HG03432 (cell line): ENCODE measurements at regions not wholly inside any gene's neighbourhood (a gene's known extent, or its start where the extent isn't known, plus 50 kb on each side); places are given as distances from the start of the nearest gene placed in this dataset.

ENCODE experiments used
- ATAC-seq: cut with Tn5 transposase; IDR thresholded peaks from one replicate; pipeline ENCODE4 v1.9.1; 2021; ENCODE audit warnings: mild to moderate bottlenecking, moderate library complexity; ENCODE audit not compliant: unreplicated experiment

DNA sequence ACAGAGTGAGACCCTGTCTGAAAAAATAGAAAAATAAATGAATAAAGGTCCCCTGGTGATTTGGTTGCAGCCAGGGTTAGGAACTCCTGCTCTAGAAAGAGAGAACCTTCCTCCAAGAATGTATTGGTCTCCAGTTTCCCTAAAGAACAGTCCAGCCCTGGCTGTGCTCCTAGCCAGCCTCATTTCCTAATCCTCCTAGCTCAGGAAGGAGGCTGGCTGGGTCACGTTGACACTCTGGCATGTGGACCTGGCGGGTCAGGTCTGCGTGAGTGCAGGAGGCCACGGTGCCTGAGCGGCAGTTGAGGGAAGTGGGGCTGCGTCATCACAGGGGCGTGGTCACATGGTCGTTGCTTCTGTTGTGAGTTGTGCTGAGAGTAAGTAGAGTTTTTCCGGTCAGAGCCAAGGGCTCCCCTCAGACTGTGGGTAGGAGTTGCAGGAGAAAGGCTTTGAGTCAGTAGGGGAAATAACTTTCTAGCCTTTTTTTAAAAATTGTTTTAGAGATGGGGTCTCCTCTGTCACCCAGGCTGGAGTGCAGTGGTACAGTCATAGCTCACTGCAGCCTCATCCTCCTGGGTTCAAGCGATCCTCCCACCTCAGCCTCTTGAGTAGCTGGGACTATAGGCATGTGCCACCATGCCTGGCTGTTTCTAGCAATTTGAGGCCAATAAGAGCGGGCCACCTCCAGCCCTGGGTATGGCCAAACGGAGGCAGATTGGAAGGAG, 194.0 kb upstream of the CIBAR2 start:
- peak; percentile 57 for ATAC-seq

DNA sequence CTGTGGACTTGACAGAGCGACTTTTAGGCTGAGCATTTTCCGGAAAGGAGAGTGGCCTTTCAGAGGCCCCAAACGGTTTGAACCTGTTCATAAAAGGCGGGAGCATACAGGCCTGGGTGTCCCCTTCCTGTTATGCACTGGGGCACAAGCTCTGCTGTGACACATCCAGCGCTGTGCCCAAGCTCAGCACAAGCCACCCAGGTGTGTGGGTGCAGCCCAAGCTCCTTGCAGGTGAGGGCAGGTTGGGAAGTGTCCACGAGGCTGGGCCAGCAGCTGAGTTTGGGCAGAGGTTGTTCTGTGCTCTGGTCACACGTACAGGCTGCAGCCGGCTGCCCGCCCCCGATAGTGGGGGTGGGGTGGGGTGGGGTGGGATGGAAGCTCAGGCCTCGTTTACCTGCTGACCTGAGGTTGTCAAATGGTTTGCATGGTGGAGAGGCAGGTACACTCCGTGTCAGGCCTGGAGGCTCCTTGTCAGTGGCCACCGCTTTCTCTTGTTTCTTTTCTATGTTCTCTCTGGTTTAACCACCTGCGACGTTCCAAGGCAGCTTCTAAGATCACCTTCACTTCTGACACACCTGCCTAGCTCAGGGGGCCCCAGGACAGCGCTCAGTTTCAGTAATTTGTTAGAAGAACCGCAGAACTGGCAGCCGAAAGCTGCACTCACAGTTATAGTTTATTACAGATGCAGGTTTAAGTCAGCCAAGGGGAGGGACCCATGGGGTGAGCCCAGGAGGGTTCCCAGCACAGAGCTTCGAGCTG, 194.7 kb upstream of the CIBAR2 start:
- ATAC-seq: no peak

DNA sequence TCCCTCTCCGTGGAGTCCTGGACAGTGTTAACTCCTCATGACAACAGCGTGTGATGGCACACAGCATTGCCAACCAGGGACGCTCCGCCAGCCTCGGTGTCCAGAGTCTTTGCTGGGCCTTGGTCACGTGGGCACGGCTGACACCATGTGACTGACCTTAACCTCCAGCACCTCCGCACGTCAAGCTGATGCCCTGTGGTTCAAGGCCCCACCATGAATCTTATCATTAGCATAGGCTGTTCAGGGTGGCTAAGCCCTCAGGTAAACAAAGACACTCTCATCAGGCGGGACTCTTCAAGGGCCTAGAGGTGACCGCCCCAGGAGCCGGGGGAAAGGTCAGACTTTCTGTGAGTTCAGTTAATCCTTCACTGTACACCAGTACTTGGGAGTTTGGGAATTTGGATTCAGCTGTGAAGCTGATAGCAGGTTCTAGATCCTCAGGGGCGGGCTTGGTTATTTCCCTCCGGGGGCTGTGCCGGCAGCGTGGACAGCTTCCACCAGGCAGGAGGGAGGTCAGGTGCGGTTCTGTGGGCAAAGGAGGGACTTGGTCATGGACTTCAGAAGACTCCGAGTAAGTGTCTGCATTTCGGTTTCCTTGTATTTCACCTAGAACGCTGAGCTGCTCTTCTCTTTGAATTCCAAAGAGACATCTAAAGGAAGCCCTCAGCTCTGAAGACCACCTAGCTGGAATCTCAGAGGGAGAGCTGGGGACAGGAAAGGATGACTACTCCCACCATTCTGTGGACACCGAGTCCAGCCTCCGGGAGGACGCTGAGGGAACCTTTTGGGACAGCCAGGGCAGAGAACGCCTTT, 195.5 kb upstream of the CIBAR2 start:
- no peak for ATAC-seq

DNA sequence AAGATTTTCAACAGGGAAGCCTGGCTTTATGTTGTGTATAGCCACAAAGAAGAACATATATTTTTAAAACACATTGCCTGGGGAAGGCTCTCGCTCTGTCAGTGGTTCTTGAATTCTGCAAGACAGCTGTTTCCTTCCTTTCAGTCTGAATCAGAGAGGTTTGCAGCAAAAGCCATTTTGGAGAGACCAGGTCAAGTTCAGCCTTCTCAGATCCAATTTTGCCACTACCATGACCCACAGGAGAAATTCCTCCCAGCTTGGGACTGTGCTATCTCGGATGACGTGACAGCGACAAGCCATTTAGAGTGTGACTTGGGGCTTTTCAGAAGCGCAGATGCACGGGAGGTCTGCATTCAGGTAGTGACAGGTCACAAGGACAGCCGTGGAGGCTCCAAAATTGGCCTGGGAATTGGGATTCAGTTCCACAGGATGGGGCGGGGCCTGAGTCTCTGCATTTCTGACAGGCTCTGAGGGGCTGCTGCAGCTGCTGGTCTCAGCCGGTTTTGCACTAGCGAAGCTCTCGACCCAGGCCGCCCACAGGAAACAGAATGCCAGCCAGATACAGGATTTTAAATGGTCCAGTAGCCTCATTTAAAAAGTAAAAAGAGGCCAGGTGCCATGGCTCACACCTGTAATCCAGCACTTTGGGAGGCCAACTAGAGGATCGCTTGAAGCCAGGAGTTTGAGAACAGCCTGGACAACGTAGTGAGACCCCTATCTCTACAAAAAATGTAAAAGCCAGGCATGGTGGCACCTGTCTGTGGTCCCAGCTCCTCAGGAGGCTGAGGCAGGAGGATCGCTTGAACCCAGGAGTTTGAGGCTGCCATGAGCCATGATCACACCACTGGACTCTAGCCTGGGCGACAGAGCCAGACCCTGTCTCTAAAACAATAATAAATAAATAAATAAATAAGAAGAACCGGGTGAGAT, 196.6 kb upstream of the CIBAR2 start:
- no peak for ATAC-seq

DNA sequence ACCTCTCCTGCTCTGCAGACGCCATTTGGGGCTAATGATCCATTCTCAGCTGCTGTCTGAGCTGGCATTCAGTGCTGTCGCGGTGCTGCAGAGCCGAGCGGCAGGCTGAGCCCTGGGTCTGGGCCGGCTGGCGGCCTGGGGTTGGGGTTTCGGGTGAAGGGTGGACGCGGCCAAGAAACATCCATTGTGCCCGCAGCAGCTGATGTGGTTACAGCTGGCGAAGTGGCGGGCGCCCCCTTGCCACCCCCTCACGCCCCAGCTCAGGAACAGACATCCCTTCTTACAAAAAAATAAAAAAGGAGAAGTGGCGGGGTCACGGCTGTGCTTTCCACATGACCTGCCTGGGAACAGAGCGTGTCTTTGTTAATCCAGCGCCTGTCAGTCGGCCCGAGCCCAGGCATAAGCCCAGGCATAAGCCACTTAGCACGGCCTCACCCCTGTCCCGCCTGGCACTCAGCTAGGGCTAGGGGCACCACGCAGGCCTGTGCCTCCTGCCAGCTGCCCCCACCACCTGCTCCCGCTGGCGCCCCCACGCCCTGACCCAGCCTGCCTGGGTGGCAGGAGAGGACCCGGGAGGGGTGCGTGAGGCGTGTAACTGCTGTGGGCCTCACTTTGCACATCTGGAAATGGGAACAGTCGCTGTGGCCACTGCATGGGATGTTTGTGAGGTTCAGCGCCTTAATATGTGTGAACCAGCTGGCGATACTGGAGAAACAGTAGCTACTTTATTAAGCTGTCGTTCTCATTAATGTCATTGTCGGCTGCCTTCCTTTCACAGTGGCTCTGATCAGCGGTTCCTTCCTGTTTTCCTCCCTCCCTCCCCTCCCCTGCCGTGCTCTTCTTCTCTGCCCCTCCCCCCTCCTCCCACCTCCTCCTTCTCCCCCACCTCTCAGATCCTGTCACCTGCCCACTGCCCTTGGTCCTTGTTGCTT, 197.7 kb upstream of the CIBAR2 start:
- no peak for ATAC-seq

DNA sequence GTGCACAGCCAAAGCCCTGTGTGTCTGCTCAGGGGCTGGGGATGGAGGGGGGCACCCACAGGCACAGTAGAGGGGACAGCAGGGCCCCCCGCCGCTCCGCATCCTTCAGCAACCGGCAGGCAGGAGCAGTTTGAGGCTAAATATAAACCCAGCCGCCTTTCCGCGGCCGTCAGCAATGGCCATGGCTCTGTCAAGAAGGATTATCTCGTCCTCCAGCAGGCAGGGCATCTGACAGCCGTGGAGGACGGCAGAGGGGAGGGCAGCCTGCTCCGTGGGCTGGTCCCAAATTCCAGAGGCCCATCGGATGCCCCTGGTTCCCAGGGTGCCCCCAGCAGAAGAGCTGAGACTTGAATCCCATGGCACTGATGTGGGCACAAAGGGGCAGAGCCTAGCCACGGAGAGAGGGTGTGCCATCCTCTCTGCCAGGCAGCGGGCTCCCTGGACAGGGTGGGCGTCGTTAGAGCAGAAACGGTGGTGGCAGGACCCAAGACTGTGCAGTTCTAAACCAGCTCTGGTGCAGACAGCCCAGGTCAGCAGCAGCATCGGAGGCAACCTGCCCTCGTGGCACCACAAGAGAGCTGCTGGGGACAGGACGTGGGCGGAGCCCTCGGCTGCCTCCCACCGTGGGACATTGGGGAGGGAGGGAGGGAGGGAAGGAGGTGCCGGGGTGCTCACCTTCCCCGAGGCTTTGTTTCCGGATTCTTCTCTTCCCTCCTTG, 198.8 kb upstream of the CIBAR2 start:
- ATAC-seq: no peak

DNA sequence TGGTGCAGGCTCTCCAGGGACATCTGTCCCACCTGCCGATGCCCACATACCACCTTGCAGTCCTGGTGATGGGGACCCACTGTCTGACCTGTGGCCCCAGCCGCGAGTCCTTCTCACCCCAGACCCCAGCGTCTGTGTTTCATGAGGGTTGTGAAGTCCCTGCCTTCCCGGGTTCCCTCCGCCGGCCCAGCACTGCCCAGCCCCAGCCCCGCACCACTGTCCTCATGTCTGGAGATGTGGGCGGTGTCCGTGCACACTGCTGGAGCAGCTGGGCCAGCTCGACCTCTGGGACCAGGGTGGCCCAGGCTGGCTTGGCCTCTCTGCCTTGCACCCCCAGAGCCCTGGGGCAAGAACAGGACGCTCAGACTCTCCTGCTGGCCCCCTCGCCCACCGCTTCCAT, 199.5 kb upstream of the CIBAR2 start:
- ATAC-seq: no peak

DNA sequence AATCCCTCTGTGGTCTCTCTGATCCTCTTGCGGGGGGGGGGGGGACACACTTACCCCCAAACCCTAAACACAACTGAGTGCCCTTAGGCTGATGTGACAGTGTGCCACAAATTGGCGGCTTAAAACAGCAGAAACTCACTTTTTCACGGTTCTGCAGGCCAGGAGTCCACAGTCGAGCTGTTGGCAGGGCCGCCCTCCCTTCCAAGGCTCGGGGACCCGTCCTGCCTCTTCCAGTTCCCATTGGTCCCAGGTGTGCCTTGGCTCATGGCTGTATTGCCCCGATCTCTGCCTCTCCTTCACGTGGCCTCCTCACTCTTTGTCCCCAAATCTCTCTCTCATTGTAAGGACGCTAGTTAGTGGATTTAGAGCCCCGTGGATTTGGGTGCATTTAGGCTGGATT, 199.9 kb upstream of the CIBAR2 start:
- no peak for ATAC-seq

DNA sequence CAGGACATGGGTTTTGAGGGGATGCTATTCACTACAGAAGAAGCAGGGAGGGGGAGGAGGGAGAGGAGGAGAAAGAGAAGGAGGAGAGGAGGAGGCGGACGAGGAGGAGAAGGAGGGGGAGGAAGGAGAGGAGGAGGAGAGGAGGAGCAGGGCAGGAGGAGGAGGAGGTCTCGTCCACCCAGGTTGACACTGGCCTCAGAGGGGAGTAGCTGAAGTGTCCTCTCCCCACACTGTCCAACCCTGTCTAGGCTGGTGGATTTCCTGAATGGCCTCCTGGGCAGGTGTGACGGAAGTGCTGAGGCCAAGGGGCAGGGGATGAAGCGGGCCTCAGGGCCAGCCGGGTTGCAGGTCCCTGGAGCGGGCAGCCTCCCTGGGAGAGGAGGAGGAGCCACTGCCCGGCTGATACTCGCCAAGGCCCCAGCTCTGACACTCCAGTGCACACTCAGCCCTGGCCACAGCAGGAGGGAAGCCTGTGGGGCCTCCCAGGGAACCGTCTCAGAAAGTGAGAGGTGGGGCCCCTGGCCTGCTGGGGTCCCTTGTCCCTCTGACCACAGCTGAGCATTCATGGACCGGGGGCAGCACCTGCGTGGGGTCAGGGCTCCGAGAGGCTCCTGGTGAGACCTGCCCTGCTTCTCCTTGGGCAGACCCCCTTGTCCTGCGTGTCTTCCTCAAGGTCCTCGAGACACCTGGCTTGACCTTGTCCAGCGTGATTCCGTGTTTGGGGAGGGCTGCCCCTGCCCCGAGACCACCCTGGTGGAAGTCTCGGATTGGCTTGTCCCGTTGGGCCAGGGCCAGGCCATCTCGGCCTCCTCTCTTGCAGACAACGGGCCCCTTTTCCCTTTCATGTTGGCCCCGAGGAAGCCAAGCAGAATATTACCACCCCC, 200.6 kb upstream of the CIBAR2 start:
- ATAC-seq: no peak

DNA sequence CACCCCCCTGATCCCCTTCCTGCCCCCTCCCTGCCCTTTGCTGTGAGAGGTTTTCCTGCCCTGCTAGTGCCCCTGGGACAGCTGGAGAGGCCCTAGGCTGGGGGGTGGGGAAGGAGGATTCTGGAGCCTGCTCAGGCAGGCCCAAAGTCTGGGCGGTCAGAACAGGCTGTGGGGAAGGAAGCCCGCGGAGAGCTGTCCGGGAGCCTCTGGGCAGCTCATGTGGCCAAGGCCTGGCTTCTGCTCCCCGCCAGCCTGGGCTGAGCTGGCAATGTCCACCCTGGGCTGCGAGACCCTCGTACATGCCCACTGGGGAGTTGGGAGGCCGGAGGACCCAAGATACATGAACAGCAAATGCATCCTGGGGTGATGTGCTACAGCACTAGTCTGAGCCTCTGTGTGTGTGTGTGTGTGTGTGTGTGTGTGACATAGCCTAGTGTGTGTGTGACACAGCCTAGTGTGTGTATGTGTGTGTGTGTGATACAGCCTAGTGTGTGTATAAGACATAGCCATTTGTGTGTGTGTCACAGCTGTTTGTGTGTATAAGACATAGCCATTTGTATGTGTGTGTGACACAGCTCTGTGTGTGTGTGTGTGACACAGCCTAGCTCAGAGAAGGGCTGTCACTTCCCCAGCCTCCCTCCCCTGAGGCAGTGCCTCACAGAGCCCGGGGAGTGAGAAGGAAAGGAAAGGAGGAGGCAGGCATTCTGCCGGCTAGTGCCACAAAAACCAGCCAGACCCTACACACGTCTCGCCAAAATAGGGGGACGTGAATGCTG, 201.4 kb upstream of the CIBAR2 start:
- ATAC-seq: no peak

DNA sequence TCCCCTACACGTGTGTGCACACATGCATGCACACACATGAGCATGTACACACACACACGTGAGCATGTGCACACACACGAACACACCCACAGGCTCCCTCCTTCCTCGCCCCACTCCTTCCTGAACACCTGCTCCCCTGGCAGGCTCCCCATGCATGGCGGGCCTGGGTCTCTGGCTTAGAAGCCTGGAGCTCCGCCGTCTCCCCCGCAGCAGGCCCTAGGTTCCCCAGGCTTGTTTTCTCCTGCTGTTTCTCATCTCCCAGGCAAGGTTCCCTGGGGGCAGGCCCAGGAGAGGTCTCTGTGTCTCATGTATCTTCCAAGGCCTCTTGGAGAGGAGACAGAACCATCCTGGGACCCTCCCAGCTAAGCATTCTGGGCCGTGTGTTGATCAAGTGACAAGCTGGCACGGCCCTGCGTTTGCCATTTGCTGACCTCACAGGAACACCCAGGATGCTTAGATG, 202.3 kb upstream of the CIBAR2 start:
- no peak for ATAC-seq

DNA sequence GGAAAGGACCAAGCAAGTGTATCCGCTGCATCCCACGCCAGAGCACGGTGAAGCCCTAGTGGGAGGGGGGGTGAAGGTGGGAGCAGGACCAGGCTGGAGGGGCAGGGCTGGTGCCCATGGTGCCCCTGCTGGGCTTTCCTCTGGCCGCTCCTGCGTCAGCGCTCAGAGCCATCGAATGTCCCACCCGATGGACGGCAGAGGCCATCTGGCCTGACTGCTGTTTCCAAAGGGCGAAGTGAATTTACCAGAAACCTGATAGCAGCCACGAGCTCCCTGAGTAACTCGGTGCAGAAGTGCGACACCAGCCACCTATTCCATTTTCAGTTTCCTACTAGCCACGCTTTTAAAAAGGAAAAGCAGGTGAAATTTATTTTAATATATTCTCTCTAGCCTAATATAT, 203.6 kb upstream of the CIBAR2 start:
- ATAC-seq: no peak

DNA sequence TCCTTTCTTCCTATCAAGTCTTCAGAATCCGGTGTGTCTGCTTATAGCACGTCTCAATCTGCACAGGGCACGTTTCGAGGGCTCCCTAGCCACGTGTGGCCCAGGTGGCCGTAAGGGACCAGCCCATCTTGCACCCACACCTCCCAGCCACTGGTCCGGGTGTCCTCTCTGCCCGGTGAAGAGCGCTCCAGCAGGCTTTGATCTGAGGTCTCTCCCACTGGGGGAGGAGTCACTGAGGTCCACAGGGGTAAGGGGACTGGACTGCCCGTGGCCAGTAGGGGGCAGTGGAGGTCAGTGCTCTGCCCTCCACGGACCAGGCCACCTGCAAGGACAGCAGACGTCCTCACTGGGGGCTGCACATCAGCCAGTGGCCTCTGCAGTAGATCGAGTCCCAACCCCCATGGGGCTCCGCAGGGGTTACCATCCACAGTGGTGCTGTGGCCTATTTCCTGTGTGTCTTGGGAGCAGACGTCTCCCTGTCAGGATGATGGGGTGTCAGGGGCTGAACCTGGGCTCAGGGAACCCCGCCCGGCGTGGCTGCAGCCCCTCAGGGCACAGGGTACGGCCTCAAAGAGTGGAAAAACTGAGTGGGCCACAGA, 204.1 kb upstream of the CIBAR2 start:
- ATAC-seq: peak; percentile 49

DNA sequence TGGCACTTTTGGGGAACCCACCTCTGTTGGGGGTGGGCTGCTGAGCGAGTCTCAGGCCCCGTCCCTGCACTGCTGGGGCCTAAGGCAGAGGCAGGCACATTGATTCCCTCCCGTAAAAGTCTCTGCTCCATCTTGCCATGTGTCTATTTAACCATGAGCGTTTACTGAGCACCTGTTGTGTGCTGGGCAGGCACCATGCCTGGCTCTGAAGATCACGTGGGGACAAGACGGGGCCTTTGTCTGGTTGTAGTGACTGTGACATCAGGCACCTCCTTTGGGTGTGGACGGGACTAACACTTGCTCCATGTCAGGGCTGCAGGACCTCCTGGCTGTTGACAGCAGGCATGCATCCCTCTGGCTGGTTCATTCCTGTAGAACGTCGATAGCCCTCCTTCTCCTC, 204.7 kb upstream of the CIBAR2 start:
- ATAC-seq: no peak

DNA sequence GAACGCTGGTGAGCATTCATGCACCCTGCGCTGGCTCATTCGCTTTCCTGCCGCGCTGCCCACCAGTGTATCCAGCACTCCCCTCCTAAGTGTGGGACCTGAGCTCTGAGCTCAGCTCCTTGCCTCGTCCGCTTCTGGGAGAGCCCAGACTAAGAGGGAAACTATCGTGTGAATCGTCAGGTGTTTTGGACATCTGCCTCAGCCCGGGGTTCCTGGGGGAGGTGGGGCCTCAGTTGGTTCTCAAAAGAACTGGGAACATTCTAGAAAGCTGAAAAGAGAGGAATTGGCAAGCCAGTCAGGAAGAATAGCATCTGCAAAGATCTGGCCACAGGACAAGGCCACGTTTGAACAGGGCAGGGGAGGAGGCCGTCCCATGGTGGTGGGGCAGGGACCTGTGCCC, 205.4 kb upstream of the CIBAR2 start:
- no peak for ATAC-seq

DNA sequence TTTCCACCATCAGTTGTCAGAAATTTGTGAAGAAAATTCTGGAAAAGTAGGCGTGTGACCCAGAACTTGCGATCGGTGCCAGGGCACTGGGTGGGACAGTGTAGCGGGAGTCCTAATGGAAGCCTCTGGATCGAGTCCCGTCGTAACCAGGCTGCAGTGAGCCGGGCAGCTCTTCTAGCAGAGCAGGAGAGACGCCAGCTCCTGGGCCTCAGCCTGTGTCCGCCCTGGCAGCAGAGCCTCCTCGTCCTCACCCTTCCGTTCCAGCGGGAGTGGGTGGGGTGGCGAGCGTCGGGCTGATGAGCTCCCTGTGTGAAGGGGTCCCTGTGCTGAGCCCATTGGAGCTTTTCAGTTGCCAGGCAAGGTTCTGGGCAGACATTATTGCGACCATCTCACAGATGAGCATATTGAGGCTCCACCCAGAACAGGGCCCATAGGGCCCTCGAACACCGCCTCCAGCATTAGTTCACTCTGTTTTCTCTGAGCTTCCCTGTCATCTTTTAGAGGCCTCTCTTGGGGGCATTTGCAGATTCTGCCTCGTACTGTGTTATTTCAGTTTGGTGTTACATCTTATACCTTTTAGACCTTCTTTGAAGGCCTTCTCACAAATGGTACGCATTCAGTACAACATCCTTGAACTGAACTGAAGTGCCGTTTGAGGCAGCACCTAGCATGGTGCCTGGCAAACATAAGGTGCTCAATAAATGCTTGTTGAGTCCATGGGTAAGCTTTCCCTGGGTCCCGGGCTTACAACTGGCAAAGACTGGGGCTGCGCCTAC, 207.1 kb upstream of the CIBAR2 start:
- ATAC-seq: no peak
